ENCODE measurements at regions not wholly inside any gene's neighbourhood (a gene's known extent, or its start where the extent isn't known, plus 50 kb on each side); places are given as distances from the start of the nearest gene placed in this dataset.

DNA sequence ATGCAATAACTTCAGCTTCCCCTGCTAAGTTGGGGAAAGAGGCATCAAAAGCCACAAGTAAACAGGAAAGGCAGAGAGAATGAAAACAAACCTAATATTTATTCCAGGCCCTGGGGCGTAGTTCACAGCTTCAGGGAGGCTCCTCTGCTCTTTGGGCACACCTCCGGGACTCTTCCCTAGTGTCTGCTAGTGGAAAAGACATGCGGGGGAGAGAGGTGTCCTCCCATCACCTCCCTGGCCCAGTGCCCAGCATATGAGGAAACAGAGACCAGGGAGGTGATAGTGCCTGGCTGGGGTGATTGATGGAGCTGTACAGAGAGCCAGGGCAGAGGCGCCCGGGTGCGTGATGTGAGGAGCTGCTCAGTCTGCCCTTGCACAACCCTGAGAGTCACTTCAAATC, 71.0 kb downstream of the RASL11A start:
- no peak for TF ChIP-seq CTCF (IDR thresholded peaks at IDR 0.05)
- TF ChIP-seq POLR2AphosphoS5 (IDR thresholded peaks at IDR 0.05): no peak

Measured in transverse colon (tissue), 4 donors.